CD4-positive, alpha-beta T cell (primary cell): ENCODE measurements at regions not wholly inside any gene's neighbourhood (a gene's known extent, or its start where the extent isn't known, plus 50 kb on each side); places are given as distances from the start of the nearest gene placed in this dataset.
"Not testable (repeated sequence)": the region's sequence is repeated elsewhere in the genome, so short reads cannot be mapped to it uniquely, and the experiment has no call there.

Experiments
- ATAC-seq: fragments of 200-7000 bp; cut with Tn5 transposase; one replicate; pipeline ENCODE4 v1.10.0; 2022; ENCODE audit warnings: mild to moderate bottlenecking; ENCODE audit not compliant: poor library complexity
- CTCF ChIA-PET: fragments of 350-600 bp; sonication (Branson Sonifier 250); formaldehyde crosslinking; loops from one replicate; lab custom pipeline; 2021; ENCODE audit warnings: antibody characterized with exemption, inconsistent platforms; lab: Charles Lee
- POLR2A ChIA-PET: fragments of 350-600 bp; sonication (Branson Sonifier 250); formaldehyde crosslinking; loops from one replicate; lab custom pipeline; 2021; ENCODE audit warnings: antibody characterized with exemption, inconsistent platforms; lab: Charles Lee
- DNase-seq, 14 experiments: peaks; one replicate each; pipeline ENCODE4 v3.0.0-alpha.2; 2013 to 2020; ENCODE audit warnings: mixed read lengths in 2 of 14
- H3K27ac ChIP-seq, 2 donors: one replicate each; pipeline versions ENCODE4 v1.5.1 to v1.7.0; 2013; ENCODE audit warnings: low read length in 2 of 2, low read depth in 1 of 2, mild to moderate bottlenecking in 1 of 2
- H3K27me3 ChIP-seq, 2 experiments: 1 replicate in 1 of 2; 2 replicates in 1 of 2; pipeline versions ENCODE4 v1.6.1 to v1.7.0; 2013; ENCODE audit warnings: low read length in 2 of 2, control low read depth in 1 of 2, mild to moderate bottlenecking in 1 of 2, moderate library complexity in 1 of 2; ENCODE audit not compliant: insufficient read depth in 2 of 2, control insufficient read depth in 1 of 2
- H3K36me3 ChIP-seq: one replicate; pipeline ENCODE4 v1.6.1; 2013; ENCODE audit warnings: low read length, control low read depth; ENCODE audit not compliant: insufficient read depth
- H3K4me1 ChIP-seq: one replicate; pipeline ENCODE4 v1.6.1; 2013; ENCODE audit warnings: low read length, control low read depth; ENCODE audit not compliant: insufficient read depth
- H3K4me3 ChIP-seq: one replicate; pipeline ENCODE4 v1.5.1; 2013; ENCODE audit warnings: mild to moderate bottlenecking, low read length, moderate library complexity
- H3K9me3 ChIP-seq, 2 experiments: 1 replicate in 1 of 2; 2 replicates in 1 of 2; pipeline versions ENCODE4 v1.6.1 to v1.7.0; 2013; ENCODE audit warnings: low read length in 2 of 2, mild to moderate bottlenecking in 2 of 2, control low read depth in 1 of 2, moderate library complexity in 1 of 2; ENCODE audit not compliant: control insufficient read depth in 1 of 2, insufficient read depth in 1 of 2
- H3K27ac Mint-ChIP-seq: one replicate; pipeline ENCODE4 v1.8.0; 2020; ENCODE audit warnings: mixed read lengths
- H3K27me3 Mint-ChIP-seq: one replicate; pipeline ENCODE4 v1.8.0; 2021; ENCODE audit warnings: mixed read lengths
- H3K36me3 Mint-ChIP-seq: one replicate; pipeline ENCODE4 v1.8.0; 2021; ENCODE audit warnings: low read depth, mixed read lengths
- H3K4me1 Mint-ChIP-seq: one replicate; pipeline ENCODE4 v1.8.0; 2021; ENCODE audit warnings: low read depth, mixed read lengths
- H3K4me3 Mint-ChIP-seq: one replicate; pipeline ENCODE4 v1.8.0; 2020; ENCODE audit warnings: mild to moderate bottlenecking, mixed read lengths
- H3K9me3 Mint-ChIP-seq: one replicate; pipeline ENCODE4 v1.8.0; 2020; ENCODE audit warnings: mixed read lengths
- intact Hi-C, 2 experiments: fragments of 100-400 bp; cut with DNase I in 1 of 2; cut with micrococcal nuclease in 1 of 2; formaldehyde crosslinking; loops; one replicate each; pipeline versions ENCODE4 v1.15.1 to v1.9.0; 2023 to 2025; cut with DNase I, micrococcal nuclease
- TF ChIP-seq, protein P1 (sequence below): fragments of 200-600 bp; IDR thresholded peaks from one replicate; pipeline ENCODE4 v1.8.0; 2022; ENCODE audit warnings: antibody characterized with exemption, mild to moderate bottlenecking

DNA sequence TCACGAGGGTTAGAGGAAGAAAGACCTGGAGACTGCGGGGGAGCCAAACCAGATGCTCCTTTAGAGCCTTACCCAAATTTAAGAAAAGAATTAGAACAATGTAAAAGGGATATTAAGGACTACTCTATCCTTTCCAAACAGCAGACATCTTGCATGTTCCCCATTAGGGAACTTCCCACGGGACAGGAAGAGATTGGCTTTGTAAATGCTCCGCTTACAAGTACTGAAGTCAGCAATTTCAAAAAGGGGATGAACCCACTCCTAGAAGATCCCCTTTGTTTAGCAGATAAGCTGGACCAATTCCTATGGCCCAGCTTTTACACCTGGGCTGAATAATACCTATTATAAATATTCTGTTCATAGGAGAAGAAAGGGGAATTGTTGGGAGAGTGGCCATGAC lies 74.2 kb downstream of the APOBEC1 start:
- Mint-ChIP-seq H3K27ac (no peak overlapping the region), H3K9me3 (no peaks in the 10 kb centered on the region), H3K27me3 (peaks cover 20% of the 10 kb centered on the region), H3K36me3 (no peaks in the 10 kb centered on the region), H3K4me3 (no peak overlapping the region), H3K4me1 (no peaks in the 10 kb centered on the region)
- ChIA-PET CTCF (no interaction called here), POLR2A (no interaction called here)
- H3K9me3 ChIP-seq, result no peaks in the 10 kb centered on the region
- ATAC-seq, result no peak
- TF ChIP-seq, protein P1, sequence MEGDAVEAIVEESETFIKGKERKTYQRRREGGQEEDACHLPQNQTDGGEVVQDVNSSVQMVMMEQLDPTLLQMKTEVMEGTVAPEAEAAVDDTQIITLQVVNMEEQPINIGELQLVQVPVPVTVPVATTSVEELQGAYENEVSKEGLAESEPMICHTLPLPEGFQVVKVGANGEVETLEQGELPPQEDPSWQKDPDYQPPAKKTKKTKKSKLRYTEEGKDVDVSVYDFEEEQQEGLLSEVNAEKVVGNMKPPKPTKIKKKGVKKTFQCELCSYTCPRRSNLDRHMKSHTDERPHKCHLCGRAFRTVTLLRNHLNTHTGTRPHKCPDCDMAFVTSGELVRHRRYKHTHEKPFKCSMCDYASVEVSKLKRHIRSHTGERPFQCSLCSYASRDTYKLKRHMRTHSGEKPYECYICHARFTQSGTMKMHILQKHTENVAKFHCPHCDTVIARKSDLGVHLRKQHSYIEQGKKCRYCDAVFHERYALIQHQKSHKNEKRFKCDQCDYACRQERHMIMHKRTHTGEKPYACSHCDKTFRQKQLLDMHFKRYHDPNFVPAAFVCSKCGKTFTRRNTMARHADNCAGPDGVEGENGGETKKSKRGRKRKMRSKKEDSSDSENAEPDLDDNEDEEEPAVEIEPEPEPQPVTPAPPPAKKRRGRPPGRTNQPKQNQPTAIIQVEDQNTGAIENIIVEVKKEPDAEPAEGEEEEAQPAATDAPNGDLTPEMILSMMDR, result no peak
- H3K27me3 ChIP-seq, result peaks cover 0 to 7% of the 10 kb centered on the region in 2 experiments
- H3K4me3 ChIP-seq, result no peak overlapping the region
- no peak for DNase-seq
- H3K4me1 ChIP-seq, result no peaks in the 10 kb centered on the region
- intact Hi-C loops, result no loop called here
- H3K36me3 ChIP-seq, result no peaks in the 10 kb centered on the region
- H3K27ac ChIP-seq, result no peak overlapping the region

DNA sequence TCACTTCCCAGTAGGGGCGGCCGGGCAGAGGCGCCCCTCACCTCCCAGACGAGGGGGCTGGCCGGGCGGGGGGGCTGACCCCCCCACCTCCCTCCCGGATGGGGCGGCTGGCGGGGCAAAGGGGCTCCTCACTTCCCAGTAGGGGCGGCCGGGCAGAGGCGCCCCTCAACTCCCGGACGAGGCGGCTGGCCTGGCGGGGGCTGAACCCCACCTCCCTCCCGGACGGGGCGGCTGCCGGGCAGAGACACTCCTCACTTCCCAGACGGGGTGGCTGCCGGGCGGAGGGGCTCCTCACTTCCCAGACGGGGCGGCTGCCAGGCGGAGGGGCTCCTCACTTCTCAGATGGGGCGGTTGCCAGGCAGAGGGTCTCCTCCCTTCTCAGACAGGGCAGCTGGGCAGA lies 75.6 kb downstream of the APOBEC1 start:
- H3K9me3 Mint-ChIP-seq, DNase-seq, H3K4me1 ChIP-seq, ATAC-seq, intact Hi-C loops, H3K36me3 ChIP-seq, H3K4me3 ChIP-seq, H3K27ac Mint-ChIP-seq, H3K36me3 Mint-ChIP-seq, POLR2A ChIA-PET, H3K4me1 Mint-ChIP-seq, H3K27ac ChIP-seq, CTCF ChIA-PET, H3K9me3 ChIP-seq, H3K4me3 Mint-ChIP-seq: not testable (repeated sequence)
- H3K27me3 Mint-ChIP-seq, result peaks cover 23% of the 10 kb centered on the region
- peaks cover 0 to 10% of the 10 kb centered on the region in 2 experiments for H3K27me3 ChIP-seq

DNA sequence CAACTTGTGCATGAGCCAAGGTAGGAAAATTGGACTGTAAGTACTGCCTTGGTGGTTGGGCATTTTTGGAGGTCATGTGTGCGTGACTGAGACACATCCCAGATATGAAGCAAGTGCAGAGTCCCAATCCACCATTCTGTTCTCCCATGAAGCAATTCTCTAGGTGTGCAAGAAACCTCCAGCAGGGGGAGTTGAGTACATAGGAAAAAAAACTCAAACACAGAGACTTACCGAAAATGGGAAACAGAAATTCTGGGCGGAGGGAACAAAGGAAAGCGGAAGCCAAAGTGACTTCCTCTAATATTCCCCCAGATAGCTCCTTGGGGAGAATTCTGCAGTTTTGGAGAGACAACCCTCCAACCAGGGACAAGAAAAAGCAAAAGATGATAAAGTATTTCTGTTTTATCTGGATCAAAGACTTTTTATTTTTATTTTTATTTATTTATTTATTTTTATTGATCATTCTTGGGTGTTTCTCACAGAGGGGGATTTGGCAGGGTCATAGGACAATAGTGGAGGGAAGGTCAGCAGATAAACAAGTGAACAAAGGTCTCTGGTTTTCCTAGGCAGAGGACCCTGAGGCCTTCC lies 76.9 kb downstream of the APOBEC1 start:
- peaks cover 35% of the 10 kb centered on the region for H3K27me3 Mint-ChIP-seq
- H3K4me1 Mint-ChIP-seq, H3K9me3 Mint-ChIP-seq, POLR2A ChIA-PET, H3K36me3 Mint-ChIP-seq, H3K4me1 ChIP-seq, H3K9me3 ChIP-seq, H3K36me3 ChIP-seq, H3K4me3 Mint-ChIP-seq, ATAC-seq, H3K27ac Mint-ChIP-seq, CTCF ChIA-PET, H3K4me3 ChIP-seq, H3K27ac ChIP-seq: not testable (repeated sequence)
- DNase-seq, result peak in 10 of 14 experiments; percentile 3 to 78 (median 22)
- TF ChIP-seq, protein P1, result peak; percentile 49
- intact Hi-C loops, result loop anchor here (2.0 kb wide), 1 partner anchor 50 kb away; no protein-coding TSS in a partner anchor
- peaks cover 0 to 13% of the 10 kb centered on the region in 2 experiments for H3K27me3 ChIP-seq

DNA sequence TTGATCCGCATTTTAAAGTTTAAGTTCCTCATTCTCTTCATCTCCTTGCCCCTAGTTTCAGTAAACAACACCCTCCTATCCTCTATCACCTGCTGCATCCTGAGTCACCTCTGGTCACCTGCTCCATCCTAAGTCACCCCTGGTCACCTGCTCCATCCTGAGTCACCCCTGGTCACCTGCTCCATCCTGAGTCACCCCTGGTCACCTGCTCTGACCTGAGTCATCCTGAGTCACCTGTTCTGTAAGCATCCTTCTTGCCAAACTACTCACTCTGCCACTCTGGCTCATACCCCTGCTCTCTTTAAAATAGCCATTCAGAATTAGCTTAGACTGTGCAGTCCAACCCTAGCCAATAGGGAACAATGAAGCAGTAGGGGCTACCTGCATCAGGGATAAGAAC lies 80.6 kb upstream of the CD163 start:
- H3K27ac Mint-ChIP-seq, CTCF ChIA-PET: not testable (repeated sequence)

More for the DNA sequence above, 80.6 kb upstream of the CD163 start:
- POLR2A ChIA-PET, H3K9me3 ChIP-seq, H3K36me3 Mint-ChIP-seq, H3K27ac ChIP-seq, intact Hi-C loops, H3K4me1 Mint-ChIP-seq, ATAC-seq, DNase-seq, H3K36me3 ChIP-seq, H3K9me3 Mint-ChIP-seq, H3K4me3 Mint-ChIP-seq, H3K4me1 ChIP-seq, H3K4me3 ChIP-seq: not testable (repeated sequence)
- peaks cover 53% of the 10 kb centered on the region for H3K27me3 Mint-ChIP-seq
- H3K27me3 ChIP-seq, result peaks cover 0 to 16% of the 10 kb centered on the region in 2 experiments
